ENCODE measurements at regions not wholly inside any gene's neighbourhood (a gene's known extent, or its start where the extent isn't known, plus 50 kb on each side); places are given as distances from the start of the nearest gene placed in this dataset.

DNA sequence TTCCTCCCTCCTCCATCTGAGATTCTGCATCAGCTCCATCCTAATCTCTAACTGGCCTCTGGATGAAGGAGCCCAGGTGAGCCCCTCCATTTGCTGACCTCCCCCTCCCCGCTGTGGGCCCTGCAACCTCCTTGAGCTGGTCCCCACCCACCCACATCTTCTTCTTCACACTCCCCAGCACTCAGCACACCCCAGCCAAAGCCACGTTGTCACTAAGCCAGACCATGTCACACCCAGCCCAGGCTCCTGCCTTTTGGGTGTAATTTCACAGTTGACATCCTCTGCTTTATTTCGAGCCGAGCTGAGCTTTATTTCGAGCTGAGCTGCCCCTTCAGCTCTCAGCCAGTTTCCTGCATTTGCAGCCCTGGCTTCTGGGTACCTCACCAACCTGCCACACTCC, 282.7 kb upstream of the TNRC6C start:
- Histone ChIP-seq H3K9me3 (ENCODE audit: control insufficient read depth in 4 of 4, low read length in 3 of 4) (peaks cover 0 to 2% (median 0%) of the 10 kb centered on the region in 4 donors), H3K36me3 (ENCODE audit: control insufficient read depth in 4 of 4, insufficient read depth in 3 of 4, low read depth in 1 of 4, low read length in 3 of 4) (no peaks in the 10 kb centered on the region), H3K4me1 (ENCODE audit: control insufficient read depth in 4 of 4, insufficient read depth in 4 of 4, low read length in 3 of 4) (no peaks in the 10 kb centered on the region), H3K27ac (ENCODE audit: low read depth in 1 of 2, low read length in 2 of 2) (no peak overlapping the region), H3K27me3 (ENCODE audit: control insufficient read depth in 4 of 4, insufficient read depth in 4 of 4, low read length in 3 of 4) (peaks cover 0 to 5% (median 1%) of the 10 kb centered on the region in 4 donors), H3K4me3 (ENCODE audit: low read depth in 1 of 3, low read length in 3 of 3) (no peak overlapping the region), H3K9ac (ENCODE audit: low read depth in 1 of 2, low read length in 2 of 2) (no peak overlapping the region)
- 58% methylated on average over 5 of the region's 5 CpGs for WGBS
- no peak for DNase-seq (ENCODE audit: low spot score)
- TF ChIP-seq, protein P1, sequence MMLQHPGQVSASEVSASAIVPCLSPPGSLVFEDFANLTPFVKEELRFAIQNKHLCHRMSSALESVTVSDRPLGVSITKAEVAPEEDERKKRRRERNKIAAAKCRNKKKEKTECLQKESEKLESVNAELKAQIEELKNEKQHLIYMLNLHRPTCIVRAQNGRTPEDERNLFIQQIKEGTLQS (IDR thresholded peaks at IDR 0.05) = no peak
- TF ChIP-seq TAF1 (conservative IDR thresholded peaks at IDR 0.05) = no peak
- TF ChIP-seq HNF4G (IDR thresholded peaks at IDR 0.05) = no peak
- no peak for TF ChIP-seq NR2F2 (IDR thresholded peaks at IDR 0.05)
- TF ChIP-seq, protein P2, sequence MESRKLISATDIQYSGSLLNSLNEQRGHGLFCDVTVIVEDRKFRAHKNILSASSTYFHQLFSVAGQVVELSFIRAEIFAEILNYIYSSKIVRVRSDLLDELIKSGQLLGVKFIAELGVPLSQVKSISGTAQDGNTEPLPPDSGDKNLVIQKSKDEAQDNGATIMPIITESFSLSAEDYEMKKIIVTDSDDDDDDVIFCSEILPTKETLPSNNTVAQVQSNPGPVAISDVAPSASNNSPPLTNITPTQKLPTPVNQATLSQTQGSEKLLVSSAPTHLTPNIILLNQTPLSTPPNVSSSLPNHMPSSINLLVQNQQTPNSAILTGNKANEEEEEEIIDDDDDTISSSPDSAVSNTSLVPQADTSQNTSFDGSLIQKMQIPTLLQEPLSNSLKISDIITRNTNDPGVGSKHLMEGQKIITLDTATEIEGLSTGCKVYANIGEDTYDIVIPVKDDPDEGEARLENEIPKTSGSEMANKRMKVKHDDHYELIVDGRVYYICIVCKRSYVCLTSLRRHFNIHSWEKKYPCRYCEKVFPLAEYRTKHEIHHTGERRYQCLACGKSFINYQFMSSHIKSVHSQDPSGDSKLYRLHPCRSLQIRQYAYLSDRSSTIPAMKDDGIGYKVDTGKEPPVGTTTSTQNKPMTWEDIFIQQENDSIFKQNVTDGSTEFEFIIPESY (IDR thresholded peaks at IDR 0.05) = no peak
- TF ChIP-seq FOXA2 (IDR thresholded peaks at IDR 0.05) = no peak
- TF ChIP-seq SP1 (IDR thresholded peaks at IDR 0.05) = no peak

DNA sequence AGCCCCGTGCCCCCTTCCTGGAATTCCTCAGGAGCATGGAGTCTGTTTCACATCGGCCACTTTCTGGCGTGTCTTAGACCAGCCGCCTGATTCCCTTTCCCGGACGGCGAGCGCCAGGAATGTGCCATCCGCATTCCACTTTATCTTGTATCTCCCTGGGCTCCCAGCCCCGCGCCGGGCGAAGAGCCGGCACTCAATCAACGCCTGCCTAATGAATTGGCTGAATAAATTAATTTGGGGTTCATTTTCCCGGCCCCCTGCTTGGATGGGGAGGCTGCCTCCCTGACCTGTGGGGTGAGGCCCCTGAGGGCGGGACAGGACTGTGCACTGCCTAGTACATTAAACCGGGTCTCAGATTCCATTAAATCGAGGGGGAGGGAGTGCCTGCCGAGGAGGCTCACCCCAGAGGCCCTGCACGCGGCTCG, 282.3 kb upstream of the TNRC6C start:
- no peak for TF ChIP-seq TAF1 (conservative IDR thresholded peaks at IDR 0.05)
- TF ChIP-seq HNF4G (IDR thresholded peaks at IDR 0.05) = no peak
- TF ChIP-seq FOXA2 (IDR thresholded peaks at IDR 0.05) = no peak
- no peak for TF ChIP-seq YY1 (IDR thresholded peaks at IDR 0.05)
- TF ChIP-seq, protein P3, sequence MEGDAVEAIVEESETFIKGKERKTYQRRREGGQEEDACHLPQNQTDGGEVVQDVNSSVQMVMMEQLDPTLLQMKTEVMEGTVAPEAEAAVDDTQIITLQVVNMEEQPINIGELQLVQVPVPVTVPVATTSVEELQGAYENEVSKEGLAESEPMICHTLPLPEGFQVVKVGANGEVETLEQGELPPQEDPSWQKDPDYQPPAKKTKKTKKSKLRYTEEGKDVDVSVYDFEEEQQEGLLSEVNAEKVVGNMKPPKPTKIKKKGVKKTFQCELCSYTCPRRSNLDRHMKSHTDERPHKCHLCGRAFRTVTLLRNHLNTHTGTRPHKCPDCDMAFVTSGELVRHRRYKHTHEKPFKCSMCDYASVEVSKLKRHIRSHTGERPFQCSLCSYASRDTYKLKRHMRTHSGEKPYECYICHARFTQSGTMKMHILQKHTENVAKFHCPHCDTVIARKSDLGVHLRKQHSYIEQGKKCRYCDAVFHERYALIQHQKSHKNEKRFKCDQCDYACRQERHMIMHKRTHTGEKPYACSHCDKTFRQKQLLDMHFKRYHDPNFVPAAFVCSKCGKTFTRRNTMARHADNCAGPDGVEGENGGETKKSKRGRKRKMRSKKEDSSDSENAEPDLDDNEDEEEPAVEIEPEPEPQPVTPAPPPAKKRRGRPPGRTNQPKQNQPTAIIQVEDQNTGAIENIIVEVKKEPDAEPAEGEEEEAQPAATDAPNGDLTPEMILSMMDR (IDR thresholded peaks at IDR 0.05; ENCODE audit: low read depth, low read length, missing input control) = no peak
- TF ChIP-seq, protein P4, sequence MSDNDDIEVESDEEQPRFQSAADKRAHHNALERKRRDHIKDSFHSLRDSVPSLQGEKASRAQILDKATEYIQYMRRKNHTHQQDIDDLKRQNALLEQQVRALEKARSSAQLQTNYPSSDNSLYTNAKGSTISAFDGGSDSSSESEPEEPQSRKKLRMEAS (IDR thresholded peaks at IDR 0.05) = no peak
- no peak for TF ChIP-seq GABPA (IDR thresholded peaks at IDR 0.05 in 1 of 2, conservative IDR thresholded peaks at IDR 0.05 in 1 of 2)
- TF ChIP-seq NR2F2 (IDR thresholded peaks at IDR 0.05) = no peak
- TF ChIP-seq, protein P1 (IDR thresholded peaks at IDR 0.05) = no peak
- TF ChIP-seq, protein P5, sequence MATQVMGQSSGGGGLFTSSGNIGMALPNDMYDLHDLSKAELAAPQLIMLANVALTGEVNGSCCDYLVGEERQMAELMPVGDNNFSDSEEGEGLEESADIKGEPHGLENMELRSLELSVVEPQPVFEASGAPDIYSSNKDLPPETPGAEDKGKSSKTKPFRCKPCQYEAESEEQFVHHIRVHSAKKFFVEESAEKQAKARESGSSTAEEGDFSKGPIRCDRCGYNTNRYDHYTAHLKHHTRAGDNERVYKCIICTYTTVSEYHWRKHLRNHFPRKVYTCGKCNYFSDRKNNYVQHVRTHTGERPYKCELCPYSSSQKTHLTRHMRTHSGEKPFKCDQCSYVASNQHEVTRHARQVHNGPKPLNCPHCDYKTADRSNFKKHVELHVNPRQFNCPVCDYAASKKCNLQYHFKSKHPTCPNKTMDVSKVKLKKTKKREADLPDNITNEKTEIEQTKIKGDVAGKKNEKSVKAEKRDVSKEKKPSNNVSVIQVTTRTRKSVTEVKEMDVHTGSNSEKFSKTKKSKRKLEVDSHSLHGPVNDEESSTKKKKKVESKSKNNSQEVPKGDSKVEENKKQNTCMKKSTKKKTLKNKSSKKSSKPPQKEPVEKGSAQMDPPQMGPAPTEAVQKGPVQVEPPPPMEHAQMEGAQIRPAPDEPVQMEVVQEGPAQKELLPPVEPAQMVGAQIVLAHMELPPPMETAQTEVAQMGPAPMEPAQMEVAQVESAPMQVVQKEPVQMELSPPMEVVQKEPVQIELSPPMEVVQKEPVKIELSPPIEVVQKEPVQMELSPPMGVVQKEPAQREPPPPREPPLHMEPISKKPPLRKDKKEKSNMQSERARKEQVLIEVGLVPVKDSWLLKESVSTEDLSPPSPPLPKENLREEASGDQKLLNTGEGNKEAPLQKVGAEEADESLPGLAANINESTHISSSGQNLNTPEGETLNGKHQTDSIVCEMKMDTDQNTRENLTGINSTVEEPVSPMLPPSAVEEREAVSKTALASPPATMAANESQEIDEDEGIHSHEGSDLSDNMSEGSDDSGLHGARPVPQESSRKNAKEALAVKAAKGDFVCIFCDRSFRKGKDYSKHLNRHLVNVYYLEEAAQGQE (IDR thresholded peaks at IDR 0.05) = no peak
- TF ChIP-seq HNF4A (conservative IDR thresholded peaks at IDR 0.05) = no peak
- TF ChIP-seq EGR1 (IDR thresholded peaks at IDR 0.05; ENCODE audit: low read depth in 2 of 2) = no peak
- TF ChIP-seq, protein P2 (IDR thresholded peaks at IDR 0.05) = no peak
- no peaks in the 10 kb centered on the region for H3K4me1 ChIP-seq (ENCODE audit: control insufficient read depth in 4 of 4, insufficient read depth in 4 of 4, low read length in 3 of 4)
- no peak overlapping the region for H3K9ac ChIP-seq (ENCODE audit: low read depth in 1 of 2, low read length in 2 of 2)
- H3K27me3 ChIP-seq (ENCODE audit: control insufficient read depth in 4 of 4, insufficient read depth in 4 of 4, low read length in 3 of 4) = peaks cover 0 to 5% (median 1%) of the 10 kb centered on the region in 4 donors
- WGBS = 51% methylated on average over 23 of the region's 23 CpGs
- no peak overlapping the region for H3K27ac ChIP-seq (ENCODE audit: low read depth in 1 of 2, low read length in 2 of 2)
- peaks cover 0 to 2% (median 0%) of the 10 kb centered on the region in 4 donors for H3K9me3 ChIP-seq (ENCODE audit: control insufficient read depth in 4 of 4, low read length in 3 of 4)
- H3K4me3 ChIP-seq (ENCODE audit: low read depth in 1 of 3, low read length in 3 of 3) = no peak overlapping the region
- DNase-seq (ENCODE audit: low spot score) = no peak
- no peaks in the 10 kb centered on the region for H3K36me3 ChIP-seq (ENCODE audit: control insufficient read depth in 4 of 4, insufficient read depth in 3 of 4, low read depth in 1 of 4, low read length in 3 of 4)

Measured in liver (tissue), 8 donors.